ENCODE measurements at regions not wholly inside any gene's neighbourhood (a gene's known extent, or its start where the extent isn't known, plus 50 kb on each side); places are given as distances from the start of the nearest gene placed in this dataset.
A peak's percentile ranks its signal among the peaks of the same experiment; 100 is the strongest.
"Not testable (repeated sequence)": the region's sequence is repeated elsewhere in the genome, so short reads cannot be mapped to it uniquely, and the experiment has no call there.

- no peak overlapping the region for H3K27ac Mint-ChIP-seq
- H3K4me3 Mint-ChIP-seq: no peak overlapping the region
- no peak for ATAC-seq
- no peaks in the 10 kb centered on the region for H3K4me1 Mint-ChIP-seq
- H3K36me3 Mint-ChIP-seq: no peaks in the 10 kb centered on the region
- no peaks in the 10 kb centered on the region for H3K9me3 Mint-ChIP-seq
- no peaks in the 10 kb centered on the region for H3K27me3 Mint-ChIP-seq
These were observed 69.2 kb downstream of the LYZL2 start for GRCh38 chr10:30560326-30560725.

DNA sequence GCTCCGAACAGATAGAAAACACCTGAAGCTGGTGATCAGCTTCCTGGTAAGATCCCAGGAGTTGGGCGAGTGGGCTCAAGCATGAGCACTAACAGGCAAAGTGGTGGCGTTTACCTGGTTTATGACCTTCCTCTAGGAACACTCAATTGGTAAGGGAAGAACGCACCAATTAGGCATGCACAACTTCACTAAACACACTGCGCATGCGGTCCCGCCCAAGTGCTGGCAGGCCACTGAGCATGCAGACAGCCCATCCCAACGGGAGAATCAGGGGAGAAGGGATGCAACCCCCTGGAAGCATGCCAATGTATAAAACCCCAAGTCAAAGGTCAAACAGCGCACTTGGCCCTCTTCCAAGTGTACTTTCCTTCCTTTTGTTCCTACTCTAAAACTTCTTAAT is 70.4 kb downstream of the LYZL2 start:
- Mint-ChIP-seq H3K4me1 (peaks cover 4% of the 10 kb centered on the region), H3K9me3 (no peaks in the 10 kb centered on the region), H3K4me3 (no peak overlapping the region), H3K36me3 (no peaks in the 10 kb centered on the region), H3K27me3 (no peaks in the 10 kb centered on the region), H3K27ac (no peak overlapping the region)
- ATAC-seq: no peak

DNA sequence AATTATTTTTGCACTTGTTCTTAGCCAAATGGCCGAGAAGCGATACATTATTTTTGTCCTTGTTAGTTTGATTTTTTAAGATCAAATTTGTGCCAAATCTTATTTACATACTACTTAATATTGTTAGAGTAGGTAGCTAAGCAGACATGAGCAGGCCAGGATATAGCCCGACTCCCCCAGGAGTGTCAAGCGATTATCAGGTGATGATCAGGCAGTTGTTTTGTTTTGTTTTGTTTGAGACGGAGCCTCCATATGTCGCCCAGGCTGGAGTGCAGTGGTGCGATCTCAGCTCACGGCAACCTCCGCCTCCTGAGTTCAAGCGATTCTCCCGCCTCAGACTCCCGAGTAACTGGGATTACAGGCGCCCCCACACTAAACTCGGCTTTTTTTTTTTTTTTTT is 71.1 kb downstream of the LYZL2 start:
- no peak overlapping the region for H3K4me3 Mint-ChIP-seq
- no peaks in the 10 kb centered on the region for H3K27me3 Mint-ChIP-seq
- no peaks in the 10 kb centered on the region for H3K9me3 Mint-ChIP-seq
- H3K27ac Mint-ChIP-seq: no peak overlapping the region
- no peaks in the 10 kb centered on the region for H3K36me3 Mint-ChIP-seq
- no peak for ATAC-seq
- peaks cover 11% of the 10 kb centered on the region for H3K4me1 Mint-ChIP-seq

GRCh38 chr10:30557884-30558283 is 71.7 kb downstream of the LYZL2 start:
- Mint-ChIP-seq H3K36me3 (no peaks in the 10 kb centered on the region), H3K4me3 (no peak overlapping the region), H3K27ac (no peak overlapping the region), H3K27me3 (no peaks in the 10 kb centered on the region), H3K4me1 (peaks cover 11% of the 10 kb centered on the region), H3K9me3 (no peaks in the 10 kb centered on the region)
- ATAC-seq: no peak

DNA sequence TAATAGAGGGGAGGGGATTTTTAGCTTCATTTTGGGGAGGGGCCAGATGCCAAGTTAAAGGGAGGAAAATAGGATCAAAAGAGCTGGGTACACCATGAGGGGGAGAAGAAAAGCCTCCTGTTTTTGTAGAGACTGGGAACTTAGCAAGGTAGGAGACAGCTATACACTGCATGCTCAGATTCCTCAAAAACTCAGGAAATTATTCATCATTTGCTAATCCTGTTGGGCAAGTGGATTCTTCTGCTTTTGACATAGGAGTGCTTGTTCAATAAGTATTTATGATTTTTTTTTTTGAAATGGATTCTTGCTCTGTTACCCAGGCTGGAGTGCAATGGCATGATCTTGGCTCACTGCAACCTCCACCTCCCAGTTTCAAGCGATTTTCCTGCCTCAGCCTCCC is 73.4 kb downstream of the LYZL2 start:
- ATAC-seq: no peak
- H3K36me3 Mint-ChIP-seq: no peaks in the 10 kb centered on the region
- H3K4me1 Mint-ChIP-seq: peaks cover 11% of the 10 kb centered on the region
- H3K4me3 Mint-ChIP-seq: no peak overlapping the region
- no peaks in the 10 kb centered on the region for H3K27me3 Mint-ChIP-seq
- H3K27ac Mint-ChIP-seq: no peak overlapping the region
- H3K9me3 Mint-ChIP-seq: no peaks in the 10 kb centered on the region

GRCh38 chr10:30555465-30555864 is 74.1 kb downstream of the LYZL2 start:
- no peak overlapping the region for H3K4me3 Mint-ChIP-seq
- H3K4me1 Mint-ChIP-seq: peaks cover 11% of the 10 kb centered on the region
- no peaks in the 10 kb centered on the region for H3K27me3 Mint-ChIP-seq
- H3K36me3 Mint-ChIP-seq: no peaks in the 10 kb centered on the region
- no peak overlapping the region for H3K27ac Mint-ChIP-seq
- ATAC-seq: no peak
- H3K9me3 Mint-ChIP-seq: no peaks in the 10 kb centered on the region

GRCh38 chr10:30554440-30554825 is 75.1 kb downstream of the LYZL2 start:
- no peaks in the 10 kb centered on the region for H3K36me3 Mint-ChIP-seq
- no peak overlapping the region for H3K27ac Mint-ChIP-seq
- no peaks in the 10 kb centered on the region for H3K9me3 Mint-ChIP-seq
- no peak for ATAC-seq
- H3K4me1 Mint-ChIP-seq: peaks cover 11% of the 10 kb centered on the region
- no peak overlapping the region for H3K4me3 Mint-ChIP-seq
- no peaks in the 10 kb centered on the region for H3K27me3 Mint-ChIP-seq

DNA sequence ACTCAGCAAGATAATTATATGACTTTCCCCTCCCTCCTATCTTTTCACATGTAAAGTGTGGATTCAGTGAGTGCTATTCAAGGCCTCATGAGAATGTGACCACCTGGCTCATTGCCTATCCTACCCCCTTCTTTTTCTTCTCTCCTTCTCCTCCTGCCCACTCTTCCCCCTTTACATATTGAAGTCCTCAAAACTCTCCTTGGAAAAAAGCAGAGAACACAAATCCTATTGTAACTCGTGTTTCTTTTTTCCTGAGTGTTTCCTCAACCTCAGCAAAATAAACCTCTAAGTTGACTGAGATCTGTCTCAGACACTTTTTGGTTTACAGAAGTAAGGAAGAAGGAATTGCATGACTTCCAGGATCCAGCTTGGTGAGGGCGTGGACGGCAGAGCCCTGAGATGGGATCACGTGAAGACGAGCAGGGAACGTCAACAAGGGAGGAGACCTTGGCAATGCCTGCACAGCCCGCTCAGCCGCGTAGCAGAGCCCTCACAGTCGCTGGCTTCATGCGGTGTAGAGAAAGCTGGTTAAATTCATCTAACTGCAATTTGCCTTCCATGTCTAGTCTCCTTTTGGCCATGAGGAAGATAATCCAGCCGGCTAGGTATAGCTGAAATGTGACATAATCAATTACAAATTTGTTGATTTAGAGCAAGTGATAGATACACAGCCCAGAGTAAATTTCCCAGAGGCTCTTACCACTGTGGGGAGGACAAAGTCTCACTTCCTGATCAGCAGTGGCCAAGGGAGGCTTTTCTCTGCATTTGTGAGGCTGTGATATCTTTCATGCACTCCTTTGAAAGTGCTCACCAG is 75.7 kb downstream of the LYZL2 start:
- peaks cover 11% of the 10 kb centered on the region for H3K4me1 Mint-ChIP-seq
- H3K27ac Mint-ChIP-seq: no peak overlapping the region
- ATAC-seq: no peak
- no peaks in the 10 kb centered on the region for H3K27me3 Mint-ChIP-seq
- no peaks in the 10 kb centered on the region for H3K9me3 Mint-ChIP-seq
- no peaks in the 10 kb centered on the region for H3K36me3 Mint-ChIP-seq
- no peak overlapping the region for H3K4me3 Mint-ChIP-seq

- ATAC-seq: no peak
- H3K27me3 Mint-ChIP-seq: no peaks in the 10 kb centered on the region
- no peak overlapping the region for H3K27ac Mint-ChIP-seq
- no peaks in the 10 kb centered on the region for H3K9me3 Mint-ChIP-seq
- H3K36me3 Mint-ChIP-seq: no peaks in the 10 kb centered on the region
- peaks cover 11% of the 10 kb centered on the region for H3K4me1 Mint-ChIP-seq
- H3K4me3 Mint-ChIP-seq: no peak overlapping the region
These were observed 76.4 kb downstream of the LYZL2 start for GRCh38 chr10:30553018-30553625.

- Mint-ChIP-seq H3K36me3 (no peaks in the 10 kb centered on the region), H3K4me3 (no peak overlapping the region), H3K4me1 (peaks cover 16% of the 10 kb centered on the region), H3K27ac (no peak overlapping the region), H3K27me3 (no peaks in the 10 kb centered on the region), H3K9me3 (no peaks in the 10 kb centered on the region)
- no peak for ATAC-seq
These were observed 78.4 kb downstream of the LYZL2 start for GRCh38 chr10:30550967-30551815.

GRCh38 chr10:30549134-30549687 is 80.3 kb downstream of the LYZL2 start:
- not testable (repeated sequence) for H3K27me3 Mint-ChIP-seq, H3K9me3 Mint-ChIP-seq, H3K27ac Mint-ChIP-seq, H3K4me3 Mint-ChIP-seq, ATAC-seq, H3K36me3 Mint-ChIP-seq
- H3K4me1 Mint-ChIP-seq: peaks cover 14% of the 10 kb centered on the region

GRCh38 chr10:30546511-30546910 is 83.0 kb downstream of the LYZL2 start:
- no peak overlapping the region for H3K4me3 Mint-ChIP-seq
- H3K36me3 Mint-ChIP-seq: peaks cover 7% of the 10 kb centered on the region
- ATAC-seq: no peak
- H3K4me1 Mint-ChIP-seq: peaks cover 32% of the 10 kb centered on the region
- H3K9me3 Mint-ChIP-seq: no peaks in the 10 kb centered on the region
- peaks cover 9% of the 10 kb centered on the region for H3K27me3 Mint-ChIP-seq
- H3K27ac Mint-ChIP-seq: no peak overlapping the region

GRCh38 chr10:30542895-30543288 is 86.7 kb downstream of the LYZL2 start:
- Mint-ChIP-seq H3K9me3 (no peaks in the 10 kb centered on the region), H3K27ac (peak overlapping the region; percentile 74), H3K27me3 (peaks cover 9% of the 10 kb centered on the region), H3K36me3 (peaks cover 7% of the 10 kb centered on the region), H3K4me1 (peaks cover 32% of the 10 kb centered on the region), H3K4me3 (no peak overlapping the region)
- ATAC-seq: peak; percentile 52

- Mint-ChIP-seq H3K9me3 (no peaks in the 10 kb centered on the region), H3K4me1 (peaks cover 32% of the 10 kb centered on the region), H3K4me3 (peak overlapping the region; percentile 39), H3K27me3 (peaks cover 9% of the 10 kb centered on the region), H3K27ac (peak overlapping the region; percentile 74), H3K36me3 (peaks cover 7% of the 10 kb centered on the region)
- ATAC-seq: peak; percentile 72
These were observed 87.3 kb downstream of the LYZL2 start for GRCh38 chr10:30542001-30542894.
